ENCODE measurements at regions not wholly inside any gene's neighbourhood (a gene's known extent, or its start where the extent isn't known, plus 50 kb on each side); places are given as distances from the start of the nearest gene placed in this dataset.
A peak's percentile ranks its signal among the peaks of the same experiment; 100 is the strongest.
"Not testable (repeated sequence)": the region's sequence is repeated elsewhere in the genome, so short reads cannot be mapped to it uniquely, and the experiment has no call there.

GRCh38 chrX:63581906-63582305, 203.1 kb downstream of the ARHGEF9 start:
- no peak for DNase-seq

- no peak for DNase-seq
Observed at GRCh38 chrX:63581398-63581797, 203.6 kb downstream of the ARHGEF9 start.

GRCh38 chrX:63576533-63576932, 208.5 kb downstream of the ARHGEF9 start:
- no peak for DNase-seq

GRCh38 chrX:63575700-63576099, 209.3 kb downstream of the ARHGEF9 start:
- DNase-seq = not testable (repeated sequence)

- no peak for DNase-seq
Observed at GRCh38 chrX:63566856-63567255, 215.7 kb upstream of the SPIN4 start.

GRCh38 chrX:63561425-63561824, 210.3 kb upstream of the SPIN4 start:
- DNase-seq = peak in 1 of 2 experiments; percentile 26

- peak; percentile 89 to 92 for DNase-seq
Observed at GRCh38 chrX:63560601-63561218, 209.6 kb upstream of the SPIN4 start.

- DNase-seq = no peak
Observed at GRCh38 chrX:63551856-63552255, 200.7 kb upstream of the SPIN4 start.

- DNase-seq = no peak
Observed at GRCh38 chrX:63530654-63531053, 179.5 kb upstream of the SPIN4 start.

- no peak for DNase-seq
Observed at GRCh38 chrX:63529961-63530360, 178.8 kb upstream of the SPIN4 start.

GRCh38 chrX:63526863-63527262, 175.7 kb upstream of the SPIN4 start:
- no peak for DNase-seq

- no peak for DNase-seq
Observed at GRCh38 chrX:63525491-63525890, 174.4 kb upstream of the SPIN4 start.

GRCh38 chrX:63519368-63519767, 168.2 kb upstream of the SPIN4 start:
- DNase-seq = not testable (repeated sequence)

GRCh38 chrX:63514569-63515080, 163.5 kb upstream of the SPIN4 start:
- no peak for DNase-seq

GRCh38 chrX:63513825-63514568, 162.9 kb upstream of the SPIN4 start:
- no peak for DNase-seq

GRCh38 chrX:63511361-63511760, 160.2 kb upstream of the SPIN4 start:
- DNase-seq = no peak

- DNase-seq = no peak
Observed at GRCh38 chrX:63508668-63509067, 157.5 kb upstream of the SPIN4 start.

- peak; percentile 10 to 58 for DNase-seq
Observed at GRCh38 chrX:63506320-63506719, 155.2 kb upstream of the SPIN4 start.

GRCh38 chrX:63503541-63503940, 152.4 kb upstream of the SPIN4 start:
- no peak for DNase-seq

- no peak for DNase-seq
Observed at GRCh38 chrX:63488546-63489373, 137.6 kb upstream of the SPIN4 start.

- DNase-seq = no peak
Observed at GRCh38 chrX:63475200-63475599, 124.1 kb upstream of the SPIN4 start.

GRCh38 chrX:63471004-63471403, 119.9 kb upstream of the SPIN4 start:
- DNase-seq = no peak

GRCh38 chrX:63470506-63470905, 119.4 kb upstream of the SPIN4 start:
- DNase-seq = no peak

- no peak for DNase-seq
Observed at GRCh38 chrX:63466690-63467089, 115.6 kb upstream of the SPIN4 start.

Measured in NCI-H524 (cell line).